ENCODE measurements at regions not wholly inside any gene's neighbourhood (a gene's known extent, or its start where the extent isn't known, plus 50 kb on each side); places are given as distances from the start of the nearest gene placed in this dataset.

- TF ChIP-seq CHD2 (IDR thresholded peaks at IDR 0.05; ENCODE audit: low read length) (no peak), POLR2AphosphoS5 (IDR thresholded peaks at IDR 0.05; ENCODE audit: low read depth, low read length) (no peak), ATF2 (IDR thresholded peaks at IDR 0.05; ENCODE audit: low read length) (no peak), PHF8 (conservative IDR thresholded peaks at IDR 0.05; ENCODE audit: low read depth, low read length) (no peak), CREB1 (IDR thresholded peaks at IDR 0.05) (no peak), SIRT6 (IDR thresholded peaks at IDR 0.05; ENCODE audit: low read length) (no peak), YY1 (IDR thresholded peaks at IDR 0.05; ENCODE audit: low read depth, low read length) (no peak), KDM4A (IDR thresholded peaks at IDR 0.05; ENCODE audit: low read depth, low read length, severe bottlenecking) (no peak), CEBPB (IDR thresholded peaks at IDR 0.05; ENCODE audit: low read depth, low read length) (no peak), CTCF (IDR thresholded peaks at IDR 0.05; ENCODE audit: control extremely low read depth in 1 of 3, insufficient read depth in 1 of 3, low read depth in 1 of 3, low read length in 3 of 3) (no peak), ASH2L (IDR thresholded peaks at IDR 0.05; ENCODE audit: low read length) (no peak)
Observed at GRCh38 chr3:22928216-22929110, 274.7 kb upstream of the UBE2E2 start.

Measured in H1 (cell line).